H1 (cell line): ENCODE measurements at regions not wholly inside any gene's neighbourhood (a gene's known extent, or its start where the extent isn't known, plus 50 kb on each side); places are given as distances from the start of the nearest gene placed in this dataset.

Experiments used
- CTCF ChIA-PET: fragments of 300-600 bp; sonication (Branson Sonifier 250); formaldehyde crosslinking; loops from one replicate; lab custom pipeline; 2021; ENCODE audit not compliant: partially characterized antibody; lab: Charles Lee
- POLR2A ChIA-PET: fragments of 300-600 bp; sonication (Branson Sonifier 250); formaldehyde crosslinking; loops from one replicate; lab custom pipeline; 2021; ENCODE audit warnings: inconsistent platforms; ENCODE audit not compliant: partially characterized antibody; lab: Charles Lee
- DNase-seq, 2 experiments: peaks; one replicate each; pipeline versions ENCODE4 v3.0.0 to v3.0.0-alpha.2; 2010 to 2022; ENCODE audit warnings: low spot score in 2 of 2, low read depth in 1 of 2, mixed read lengths in 1 of 2
- FAIRE-seq: peaks from 2 replicates; lab custom pipeline; 2011; peaks lifted over from hg19 to GRCh38; lab: Jason Lieb, UNC
- H2AFZ ChIP-seq: 2 replicates; pipeline ENCODE4 v1.8.1; 2012; ENCODE audit warnings: low read length, inconsistent platforms
- H2AK5ac ChIP-seq: 2 replicates; pipeline ENCODE4 v1.6.1; 2013; ENCODE audit warnings: low read depth, low read length
- H2BK120ac ChIP-seq: replicated peaks from 2 replicates; pipeline ENCODE3; 2013; ENCODE audit warnings: low read depth, low read length, inconsistent platforms
- H2BK12ac ChIP-seq: 2 replicates; pipeline ENCODE4 v1.6.1; 2013; ENCODE audit warnings: low read depth, low read length
- H2BK15ac ChIP-seq: 2 replicates; pipeline ENCODE4 v1.6.1; 2013; ENCODE audit warnings: low read length
- H2BK20ac ChIP-seq: 2 replicates; pipeline ENCODE4 v1.6.1; 2013; ENCODE audit warnings: low read length
- H2BK5ac ChIP-seq: 2 replicates; pipeline ENCODE4 v1.6.1; 2013; ENCODE audit warnings: low read depth, low read length
- H3K14ac ChIP-seq: 2 replicates; pipeline ENCODE4 v1.6.1; 2013; ENCODE audit warnings: inconsistent platforms; ENCODE audit not compliant: insufficient read length
- H3K18ac ChIP-seq: 2 replicates; pipeline ENCODE4 v1.6.1; 2013; ENCODE audit warnings: low read length; ENCODE audit errors: extremely low read depth
- H3K23ac ChIP-seq: 2 replicates; pipeline ENCODE4 v1.6.1; 2013; ENCODE audit warnings: inconsistent platforms; ENCODE audit not compliant: insufficient read length
- H3K23me2 ChIP-seq: 2 replicates; pipeline ENCODE4 v1.6.1; 2013; ENCODE audit warnings: low read depth, low read length
- H3K27ac ChIP-seq: 2 replicates; pipeline ENCODE4 v1.6.1; 2011; ENCODE audit warnings: low read depth, low read length, inconsistent platforms
- H3K27me3 ChIP-seq, 4 experiments: replicated peaks in 1 of 4; 1 replicate in 1 of 4; 2 replicates in 3 of 4; pipeline versions ENCODE4 v1.6.1 to v1.8.1; 2011 to 2013; ENCODE audit warnings: low read length in 3 of 4, mild to moderate bottlenecking in 3 of 4, inconsistent platforms in 2 of 4, mixed read lengths in 2 of 4, moderate library complexity in 1 of 4; ENCODE audit not compliant: control insufficient read depth in 3 of 4, insufficient read depth in 3 of 4; ENCODE audit errors: extremely low read depth in 1 of 4
- H3K36me3 ChIP-seq, 4 experiments: 2 replicates each; pipeline versions ENCODE4 v1.6.1 to v1.8.1; 2011 to 2013; ENCODE audit warnings: mild to moderate bottlenecking in 4 of 4, low read length in 3 of 4, moderate library complexity in 2 of 4, control low read depth in 1 of 4, inconsistent platforms in 1 of 4; ENCODE audit not compliant: insufficient read depth in 4 of 4, control insufficient read depth in 2 of 4
- H3K4ac ChIP-seq: replicated peaks from 2 replicates; pipeline ENCODE3; 2013; ENCODE audit warnings: low read length, low read depth, mixed read lengths, inconsistent platforms; ENCODE audit not compliant: insufficient read length
- H3K4me1 ChIP-seq, 4 experiments: replicated peaks in 1 of 4; 1 replicate in 1 of 4; 2 replicates in 3 of 4; pipeline versions ENCODE4 v1.6.1 to v1.8.1; 2011 to 2013; ENCODE audit warnings: low read length in 3 of 4, inconsistent platforms in 2 of 4, mixed read lengths in 1 of 4; ENCODE audit not compliant: insufficient read depth in 4 of 4, control insufficient read depth in 3 of 4
- H3K4me2 ChIP-seq, 2 experiments: 2 replicates each; pipeline versions ENCODE4 v1.6.1 to v1.8.1; 2011 to 2013; ENCODE audit warnings: low read depth in 2 of 2, low read length in 2 of 2, control low read depth in 1 of 2, inconsistent platforms in 1 of 2, mild to moderate bottlenecking in 1 of 2; ENCODE audit not compliant: insufficient read depth in 1 of 2
- H3K4me3 ChIP-seq, 4 experiments: fragments of 200-600, 300-600 bp in 1 of 4; sonication (generic), shearing (Covaris generic), sonication (Bioruptor Twin) in 1 of 4; 2 replicates each; pipeline versions ENCODE4 v1.5.1 to v1.8.1; 2011 to 2016; ENCODE audit warnings: low read length in 4 of 4, low read depth in 3 of 4, control low read depth in 2 of 4, inconsistent platforms in 2 of 4, mild to moderate bottlenecking in 2 of 4, mixed read lengths in 1 of 4, moderate library complexity in 1 of 4; ENCODE audit not compliant: insufficient read depth in 2 of 4; ENCODE audit errors: extremely low read depth in 1 of 4
- H3K56ac ChIP-seq: replicated peaks from 2 replicates; pipeline ENCODE3; 2013; ENCODE audit warnings: low read depth, mild to moderate bottlenecking, mixed read lengths, low read length, inconsistent platforms; ENCODE audit not compliant: insufficient read length
- H3K79me1 ChIP-seq: 2 replicates; pipeline ENCODE4 v1.6.1; 2013; ENCODE audit warnings: low read depth, low read length, control low read depth
- H3K79me2 ChIP-seq, 2 experiments: 2 replicates each; pipeline versions ENCODE4 v1.6.1 to v1.8.1; 2012 to 2013; ENCODE audit warnings: low read length in 2 of 2, mild to moderate bottlenecking in 2 of 2, inconsistent platforms in 1 of 2; ENCODE audit not compliant: insufficient read depth in 2 of 2, control insufficient read depth in 1 of 2
- H3K9ac ChIP-seq, 4 experiments: replicated peaks in 1 of 4; 1 replicate in 1 of 4; 2 replicates in 3 of 4; pipeline versions ENCODE4 v1.6.1 to v1.8.1; 2011 to 2013; ENCODE audit warnings: low read depth in 3 of 4, low read length in 3 of 4, control low read depth in 2 of 4, mild to moderate bottlenecking in 2 of 4, moderate library complexity in 2 of 4, inconsistent platforms in 1 of 4; ENCODE audit errors: extremely low read depth in 1 of 4
- H3K9me3 ChIP-seq, 2 experiments: 2 replicates each; pipeline versions ENCODE4 v1.6.1 to v1.8.1; 2012 to 2013; ENCODE audit warnings: mild to moderate bottlenecking in 2 of 2, moderate library complexity in 2 of 2, control low read depth in 1 of 2, inconsistent platforms in 1 of 2, low read depth in 1 of 2, low read length in 1 of 2, mixed read lengths in 1 of 2; ENCODE audit not compliant: insufficient read depth in 2 of 2
- H4K20me1 ChIP-seq, 2 experiments: replicated peaks in 1 of 2; 2 replicates each; pipeline versions ENCODE3 to v1.8.1; 2011 to 2013; ENCODE audit warnings: inconsistent platforms in 2 of 2, low read length in 2 of 2, mild to moderate bottlenecking in 1 of 2; ENCODE audit not compliant: insufficient read depth in 2 of 2, control insufficient read depth in 1 of 2
- H4K5ac ChIP-seq: 2 replicates; pipeline ENCODE4 v1.6.1; 2013; ENCODE audit warnings: low read length, low read depth, mixed read lengths, inconsistent platforms; ENCODE audit not compliant: insufficient read length
- H4K8ac ChIP-seq: 2 replicates; pipeline ENCODE4 v1.8.0; 2013; ENCODE audit warnings: mild to moderate bottlenecking, moderate library complexity, low read length, inconsistent platforms; ENCODE audit not compliant: insufficient read depth; ENCODE audit errors: extremely low read depth
- H4K91ac ChIP-seq: replicated peaks from 2 replicates; pipeline ENCODE3; 2013; ENCODE audit warnings: low read length, mixed read lengths, inconsistent platforms; ENCODE audit not compliant: insufficient read length
- CBX8 ChIP-seq: fragments of 300-800, 300-1000 bp; sonication (generic); IDR thresholded peaks from 2 replicates; pipeline ENCODE4 v1.7.1; 2016; ENCODE audit warnings: low read depth, low read length, borderline replicate concordance
- CHD2 ChIP-seq: IDR thresholded peaks from 2 replicates; pipeline ENCODE4 v1.6.1; 2012; ENCODE audit warnings: low read length, improper control_type of control experiment
- EP300 ChIP-seq, 2 experiments: IDR thresholded peaks; 1 replicate in 1 of 2; 2 replicates in 1 of 2; pipeline ENCODE4 v1.6.1; 2011 to 2012; ENCODE audit warnings: low read depth in 2 of 2, low read length in 2 of 2, mild to moderate bottlenecking in 2 of 2, borderline replicate concordance in 1 of 2, inconsistent platforms in 1 of 2, moderate library complexity in 1 of 2
- GABPA ChIP-seq: IDR thresholded peaks from 2 replicates; pipeline ENCODE4 v1.6.1; 2011; ENCODE audit warnings: mild to moderate bottlenecking, low read length, moderate library complexity, borderline replicate concordance; ENCODE audit not compliant: insufficient read depth
- KDM1A ChIP-seq: fragments of 200-600, 300-600 bp; sonication (generic); IDR thresholded peaks from 2 replicates; pipeline ENCODE4 v1.7.1; 2016; ENCODE audit warnings: mild to moderate bottlenecking, low read length, borderline replicate concordance
- MAFK ChIP-seq: IDR thresholded peaks from 2 replicates; pipeline ENCODE4 v1.6.1; 2012; ENCODE audit warnings: low read depth, mild to moderate bottlenecking, improper control_type of control experiment, low read length
- POLR2AphosphoS5 ChIP-seq: IDR thresholded peaks from 2 replicates; pipeline ENCODE4 v1.6.1; 2011; ENCODE audit warnings: low read depth, low read length
- RNF2 ChIP-seq: fragments of 200-900, 300-1000 bp; sonication (generic); IDR thresholded peaks from 2 replicates; pipeline ENCODE4 v1.7.1; 2016; ENCODE audit warnings: borderline replicate concordance, low read depth, mild to moderate bottlenecking, antibody characterized with exemption, low read length; ENCODE audit not compliant: poor library complexity, severe bottlenecking; ENCODE audit errors: missing control alignments
- SAP30 ChIP-seq: fragments of 300-600 bp; sonication (generic); IDR thresholded peaks from 2 replicates; pipeline ENCODE4 v1.7.1; 2012; ENCODE audit warnings: low read length, moderate library complexity, mild to moderate bottlenecking, inconsistent platforms; ENCODE audit not compliant: insufficient read depth, insufficient replicate concordance
- SIN3A ChIP-seq, 2 experiments: IDR thresholded peaks in 1 of 2; conservative IDR thresholded peaks in 1 of 2; 2 replicates each; pipeline ENCODE4 v1.6.1; 2011 to 2012; ENCODE audit warnings: low read length in 2 of 2, improper control_type of control experiment in 1 of 2, low read depth in 1 of 2, mild to moderate bottlenecking in 1 of 2
- SP2 ChIP-seq: IDR thresholded peaks from 2 replicates; pipeline ENCODE4 v1.6.1; 2012; ENCODE audit warnings: mild to moderate bottlenecking, low read length, inconsistent platforms
- TEAD4 ChIP-seq: IDR thresholded peaks from 2 replicates; pipeline ENCODE4 v1.6.1; 2012; ENCODE audit warnings: low read depth, low read length, inconsistent platforms, mixed read lengths
- WGBS, 2 experiments: shearing (Covaris generic) in 1 of 2; methylation state at CpG; one replicate each; pipeline versions ENCODE4 v1.1.6 to v1.1.7; 2013 to 2015; ENCODE audit warnings: low lambda C conversion rate in 2 of 2, mixed read lengths in 2 of 2, inconsistent platforms in 1 of 2, low coverage in 1 of 2, missing lambda C conversion rate in 1 of 2; ENCODE audit not compliant: insufficient replicate concordance in 2 of 2, insufficient coverage in 1 of 2, insufficient read length in 1 of 2; ENCODE audit errors: extremely low coverage in 1 of 2, missing lambda C conversion rate in 1 of 2; 5-methylcytosine and 5-hydroxymethylcytosine counted together
- TF ChIP-seq, protein P1 (sequence below): IDR thresholded peaks from 2 replicates; pipeline ENCODE4 v1.6.1; 2011; ENCODE audit warnings: low read depth, mild to moderate bottlenecking, low read length; ENCODE audit not compliant: insufficient read depth

DNA sequence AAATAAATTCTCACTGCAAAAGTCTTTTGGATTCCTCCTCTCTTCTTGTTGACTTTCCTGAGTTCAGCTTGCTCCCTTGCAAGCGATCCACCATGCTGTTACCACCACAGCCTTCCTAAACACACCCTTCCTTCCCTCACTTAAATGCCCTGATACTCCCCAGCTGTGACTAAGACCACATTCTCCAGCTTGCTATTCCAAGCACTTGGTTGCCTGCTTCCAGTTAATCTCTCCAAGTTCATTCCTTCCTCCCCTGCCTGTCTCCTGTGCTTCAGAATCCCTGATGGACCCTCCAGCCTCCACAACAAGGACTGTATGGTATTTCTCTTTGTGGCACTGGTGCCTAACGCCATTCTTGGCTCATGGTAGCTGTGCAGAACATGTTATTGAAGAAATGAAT lies 603.9 kb upstream of the CADM1 start:
- no peak overlapping the region for H2AFZ ChIP-seq
- H4K20me1 ChIP-seq, result peaks cover 6 to 16% of the 10 kb centered on the region in 2 experiments
- ChIA-PET CTCF (interaction anchor here (1.0 to 1.7 kb wide), 5 partner anchors 32 to 1334 kb away, joined by 3 to 5 read pairs (median 3); no protein-coding TSS in a partner anchor), POLR2A (interaction anchor here (0.6 kb wide), 1 partner anchor 375 kb away, joined by 4 read pairs; no protein-coding TSS in a partner anchor)
- H3K56ac ChIP-seq, result no peak overlapping the region
- no peak overlapping the region for H3K27ac ChIP-seq
- DNase-seq (no peak), FAIRE-seq (no peak)
- no peak overlapping the region for H3K4ac ChIP-seq
- no peak overlapping the region for H2BK20ac ChIP-seq
- no peak overlapping the region; a peak in 1 of 7 replicates for H3K9ac ChIP-seq
- no peaks in the 10 kb centered on the region for H3K79me2 ChIP-seq
- H3K4me1 ChIP-seq, result peaks cover 0 to 2% (median 0%) of the 10 kb centered on the region in 4 experiments; a peak in 1 of 7 replicates
- no peak overlapping the region for H2BK15ac ChIP-seq
- H3K27me3 ChIP-seq, result peaks cover 29 to 78% (median 66%) of the 10 kb centered on the region in 4 experiments
- H3K4me2 ChIP-seq, result no peak overlapping the region
- H3K18ac ChIP-seq, result no peak overlapping the region
- no peak overlapping the region for H2AK5ac ChIP-seq
- H4K91ac ChIP-seq, result no peak overlapping the region
- no peak overlapping the region for H2BK5ac ChIP-seq
- H3K23me2 ChIP-seq, result no peaks in the 10 kb centered on the region
- no peak overlapping the region for H4K5ac ChIP-seq
- no peaks in the 10 kb centered on the region for H3K79me1 ChIP-seq
- H3K9me3 ChIP-seq, result no peaks in the 10 kb centered on the region
- no peaks in the 10 kb centered on the region for H3K36me3 ChIP-seq
- H3K4me3 ChIP-seq, result no peak overlapping the region
- no peak overlapping the region for H2BK120ac ChIP-seq
- H4K8ac ChIP-seq, result no peak overlapping the region
- 80% methylated on average over 2 of the region's 2 CpGs; no CpG with 5 or more reads in 1 of the 2 experiments for WGBS, 2 experiments
- H2BK12ac ChIP-seq, result no peak overlapping the region
- no peak overlapping the region for H3K23ac ChIP-seq
- no peak overlapping the region for H3K14ac ChIP-seq
- TF ChIP-seq KDM1A, result no peak
- no peak for TF ChIP-seq EP300 (IDR thresholded peaks at IDR 0.05; ENCODE audit: borderline replicate concordance in 1 of 2, low read depth in 2 of 2, low read length in 2 of 2)
- TF ChIP-seq MAFK, result no peak
- no peak for TF ChIP-seq SP2
- TF ChIP-seq, protein P1, sequence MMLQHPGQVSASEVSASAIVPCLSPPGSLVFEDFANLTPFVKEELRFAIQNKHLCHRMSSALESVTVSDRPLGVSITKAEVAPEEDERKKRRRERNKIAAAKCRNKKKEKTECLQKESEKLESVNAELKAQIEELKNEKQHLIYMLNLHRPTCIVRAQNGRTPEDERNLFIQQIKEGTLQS, result no peak
- no peak for TF ChIP-seq SIN3A (conservative IDR thresholded peaks at IDR 0.05 in 1 of 2, IDR thresholded peaks at IDR 0.05 in 1 of 2; ENCODE audit: low read depth in 1 of 2, low read length in 2 of 2)
- no peak for TF ChIP-seq TEAD4
- TF ChIP-seq RNF2, result no peak
- no peak for TF ChIP-seq POLR2AphosphoS5
- TF ChIP-seq CHD2, result no peak
- TF ChIP-seq CBX8, result no peak
- no peak for TF ChIP-seq GABPA
- TF ChIP-seq SAP30, result no peak
